HG02852 (cell line): ENCODE measurements at regions not wholly inside any gene's neighbourhood (a gene's known extent, or its start where the extent isn't known, plus 50 kb on each side); places are given as distances from the start of the nearest gene placed in this dataset.
"Not testable (repeated sequence)": the region's sequence is repeated elsewhere in the genome, so short reads cannot be mapped to it uniquely, and the experiment has no call there.

Experiments
- ATAC-seq: cut with Tn5 transposase; IDR thresholded peaks from one replicate; pipeline ENCODE4 v1.9.1; 2021; ENCODE audit warnings: mild to moderate bottlenecking, moderate library complexity; ENCODE audit not compliant: unreplicated experiment

DNA sequence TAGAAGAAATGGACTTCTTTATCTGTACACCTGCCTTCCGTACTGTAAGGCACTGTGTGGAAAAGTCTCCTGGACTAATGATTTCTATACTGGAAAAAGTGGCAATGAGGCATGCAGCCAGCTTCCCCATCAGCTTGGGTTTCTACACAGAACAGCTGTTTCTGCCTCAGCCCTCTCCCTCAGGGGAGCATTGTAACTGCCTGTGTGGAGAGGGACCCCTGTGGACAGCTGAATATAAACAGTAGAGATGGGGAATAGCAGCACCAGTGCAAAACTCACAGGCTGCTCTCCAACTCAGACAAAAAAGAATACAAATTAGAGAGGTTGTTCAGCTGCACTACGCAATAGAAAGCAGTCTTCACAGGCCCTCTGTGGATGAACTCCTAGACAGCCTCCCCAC is 451.3 kb upstream of the MBL2 start:
- no peak for ATAC-seq

DNA sequence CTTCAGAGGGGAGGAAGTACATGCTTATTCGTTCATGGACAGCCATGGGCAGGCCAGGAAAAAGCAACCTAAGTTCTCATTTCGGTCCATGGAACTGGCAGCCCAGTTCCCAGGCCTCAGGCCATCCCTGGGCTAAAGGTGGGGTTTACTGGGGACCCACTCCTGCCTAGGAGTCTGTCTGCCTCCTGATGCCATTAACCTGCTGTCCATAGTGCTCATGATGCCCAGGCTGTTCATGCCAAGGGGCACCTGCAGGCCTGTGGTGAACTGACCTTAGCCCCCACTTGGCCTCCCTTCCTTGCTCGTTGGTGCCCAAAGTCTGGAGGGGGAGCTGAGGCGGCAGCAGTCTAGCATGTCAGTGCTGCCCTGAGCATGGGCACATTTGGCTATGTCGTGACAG is 450.2 kb upstream of the MBL2 start:
- no peak for ATAC-seq

DNA sequence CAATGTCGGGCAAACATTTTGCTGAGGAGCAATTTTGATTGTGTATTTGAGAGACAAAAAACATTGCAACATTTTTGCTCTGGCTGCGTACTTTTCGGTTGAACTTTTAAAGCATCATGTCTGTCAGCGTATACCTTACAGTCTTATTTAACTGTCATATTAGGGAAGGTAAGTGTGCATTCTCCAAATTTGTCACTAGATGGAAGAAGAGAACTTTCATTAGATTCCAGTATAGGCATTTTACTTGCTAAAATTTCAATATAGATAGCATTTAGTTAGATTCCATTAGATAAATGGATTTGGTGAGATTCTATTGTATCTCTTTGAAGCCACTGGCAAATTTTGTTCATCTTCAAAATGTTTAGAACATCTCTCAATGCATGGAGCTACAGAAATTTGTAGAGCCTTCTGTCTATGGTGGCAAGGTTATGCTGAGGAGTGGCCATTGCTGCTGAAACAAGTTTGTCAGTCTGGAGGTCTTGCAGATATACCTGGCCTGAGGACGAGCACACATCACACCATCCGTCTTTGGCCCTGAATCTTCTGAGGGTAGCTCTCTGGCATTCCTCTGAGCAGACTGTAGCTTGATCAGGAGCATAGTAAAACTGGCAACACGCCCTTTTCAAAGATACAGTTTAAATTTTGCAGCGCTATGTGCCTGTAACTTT is 437.5 kb upstream of the MBL2 start:
- ATAC-seq = no peak

DNA sequence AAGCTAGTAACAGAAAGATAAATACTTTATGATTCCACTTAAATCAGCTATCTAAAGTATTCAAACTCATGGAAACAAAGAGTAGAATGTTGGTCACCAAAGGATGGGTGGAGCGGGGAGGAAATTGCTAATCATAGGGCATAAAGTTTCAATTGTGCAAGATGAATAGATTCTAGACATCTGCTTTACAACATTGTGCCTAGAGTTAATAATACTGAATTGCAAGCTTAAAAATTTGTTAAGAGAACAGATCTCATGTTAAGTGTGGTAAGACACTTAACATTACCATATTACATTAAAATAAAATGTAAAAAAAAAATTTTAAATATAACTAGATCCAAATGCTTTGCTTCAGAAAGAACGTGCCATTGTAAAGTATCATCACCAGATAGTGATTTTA is 411.1 kb upstream of the MBL2 start:
- ATAC-seq = no peak

GRCh38 chr10:53177468-53177867 is 404.9 kb upstream of the MBL2 start:
- no peak for ATAC-seq

- no peak for ATAC-seq
Observed at GRCh38 chr10:53166325-53166724, 393.7 kb upstream of the MBL2 start.

DNA sequence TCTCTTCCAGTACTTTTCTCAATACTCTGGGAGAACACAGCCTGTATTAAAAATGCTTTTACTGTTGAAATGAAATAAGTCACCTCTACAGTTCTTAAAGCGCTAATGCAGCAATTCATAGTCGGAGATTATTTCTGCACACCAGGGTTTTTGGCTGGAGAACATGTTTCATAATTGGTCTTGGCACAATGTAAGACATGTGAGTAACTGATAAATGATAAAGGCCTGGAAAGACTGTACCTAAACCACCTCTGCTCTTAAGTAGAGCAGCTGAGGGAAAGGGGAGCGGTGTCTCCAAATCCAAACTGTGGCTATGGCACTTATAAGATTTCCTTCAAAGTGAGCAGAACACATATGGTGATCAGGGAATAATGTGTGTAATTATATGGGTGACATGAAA is 390.3 kb upstream of the MBL2 start:
- no peak for ATAC-seq

DNA sequence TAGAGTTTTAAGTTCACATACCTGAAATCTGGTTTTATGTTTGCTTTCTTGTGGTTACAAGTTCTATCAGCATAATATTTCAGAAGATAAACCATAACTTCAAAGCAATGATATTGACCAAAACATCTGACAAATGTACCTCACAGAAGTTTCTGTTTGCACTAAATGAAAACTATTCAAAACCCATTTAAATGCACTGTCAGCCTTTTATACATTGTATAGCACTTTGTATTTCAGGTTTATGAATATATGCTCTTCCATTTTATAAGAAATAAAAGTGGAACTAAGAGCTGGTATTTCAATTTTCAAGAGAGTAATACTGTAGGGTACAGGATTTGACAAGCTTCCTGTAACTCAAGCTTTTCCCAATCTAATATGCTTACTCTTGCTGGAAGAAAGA is 388.6 kb upstream of the MBL2 start:
- no peak for ATAC-seq

GRCh38 chr10:53155674-53156073 is 383.1 kb upstream of the MBL2 start:
- ATAC-seq = not testable (repeated sequence)

DNA sequence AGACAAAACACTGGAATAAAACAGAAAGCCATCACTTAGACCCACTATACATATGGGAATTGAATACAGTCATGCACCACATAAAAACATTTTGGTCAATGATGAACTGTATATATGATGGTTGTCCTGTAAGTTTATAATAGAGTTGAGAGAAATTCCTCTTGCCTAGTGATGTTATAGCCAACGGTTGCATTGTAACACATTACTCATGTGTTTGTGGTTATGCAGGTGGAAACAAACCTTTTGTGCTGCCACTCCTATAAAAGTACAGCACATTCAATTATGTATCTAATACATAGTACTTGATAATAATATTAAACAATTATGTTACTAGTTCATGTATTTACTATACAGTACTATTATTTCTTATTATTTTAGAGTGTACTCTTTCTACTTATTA is 381.2 kb upstream of the MBL2 start:
- ATAC-seq = no peak

DNA sequence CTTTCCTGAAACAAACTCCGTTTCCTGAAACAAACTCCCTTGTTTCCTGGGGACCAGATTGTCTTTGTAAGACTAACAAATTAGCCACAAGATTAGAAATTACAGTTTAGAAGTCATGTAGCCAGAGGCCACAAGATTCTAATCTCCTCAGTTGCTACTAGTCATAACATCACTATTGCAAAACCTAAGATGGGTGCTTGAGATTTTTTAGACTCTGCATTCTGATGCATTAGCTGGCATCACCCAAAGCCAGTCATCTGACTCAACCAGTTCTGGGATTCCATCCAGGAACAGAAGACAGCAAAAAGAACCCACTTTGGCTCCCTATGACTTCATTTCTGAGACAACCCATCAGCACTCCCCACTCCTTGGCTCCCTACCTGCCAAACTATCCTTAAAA is 367.9 kb upstream of the MBL2 start:
- no peak for ATAC-seq

DNA sequence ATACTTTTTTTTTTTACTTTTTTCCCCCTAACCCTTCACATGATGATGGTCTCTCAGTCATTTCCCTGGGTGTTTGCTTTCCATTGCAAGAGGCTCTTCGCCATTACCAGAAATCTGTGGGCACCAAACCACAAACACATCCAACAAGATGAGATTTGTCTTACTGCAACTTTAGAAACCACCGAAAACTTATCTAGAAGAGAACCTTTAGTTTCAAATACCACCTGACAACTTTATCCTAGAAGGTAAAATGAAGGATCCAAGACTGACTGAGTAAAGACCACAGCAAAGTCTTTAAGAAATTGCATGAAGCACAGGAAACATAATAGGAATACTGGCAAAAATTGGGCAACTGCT is 363.3 kb upstream of the MBL2 start:
- no peak for ATAC-seq

DNA sequence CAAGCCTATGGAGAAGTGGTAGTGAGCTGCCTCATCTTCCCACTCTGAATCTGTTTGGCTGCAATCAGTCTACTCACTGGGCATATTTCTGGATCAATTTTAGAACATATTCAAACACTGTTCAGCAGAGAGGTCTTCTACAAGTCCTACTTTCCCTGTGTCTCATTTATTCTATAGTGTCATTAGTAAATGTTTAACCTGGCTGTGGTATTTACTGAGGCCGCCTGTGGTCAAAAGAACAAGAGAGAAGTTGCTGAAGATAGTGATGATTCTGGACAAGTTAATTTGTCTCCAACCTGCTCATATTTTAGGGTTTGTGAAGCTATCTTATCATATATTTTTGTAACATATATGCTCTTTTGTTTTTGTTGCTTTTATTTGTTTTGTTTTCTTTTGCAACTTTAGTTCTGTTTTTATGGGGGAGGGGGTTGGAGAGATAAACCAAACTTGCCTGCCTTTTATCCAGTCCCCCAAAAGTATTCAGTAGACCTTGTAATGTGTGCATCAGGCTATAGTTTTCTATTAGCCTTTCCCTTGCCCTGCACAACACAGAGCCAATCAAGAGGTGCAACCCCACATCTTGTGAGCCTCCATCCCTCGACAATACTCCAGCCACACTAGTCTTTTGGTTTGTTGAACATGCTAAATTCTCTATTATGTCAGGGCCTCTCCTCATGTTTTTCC is 362.8 kb upstream of the MBL2 start:
- ATAC-seq = no peak

DNA sequence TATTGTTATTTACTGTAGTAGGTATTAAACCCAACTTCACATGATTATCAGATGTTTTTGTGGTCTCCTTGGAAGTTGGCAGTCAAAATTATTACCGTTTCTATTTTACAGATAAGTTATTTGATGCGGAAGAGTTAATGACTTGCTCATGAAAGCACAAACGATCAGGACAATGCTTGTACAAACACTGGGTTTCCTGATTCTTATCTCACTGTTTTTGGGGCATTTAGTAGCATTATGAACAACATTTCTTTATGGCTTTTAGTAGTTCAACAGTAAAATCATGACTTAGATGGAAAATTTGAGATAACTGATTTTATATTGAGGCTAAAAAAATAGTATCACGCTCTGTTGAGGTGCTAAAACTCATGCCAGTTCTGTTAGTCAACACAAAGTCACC is 361.5 kb upstream of the MBL2 start:
- ATAC-seq = no peak

DNA sequence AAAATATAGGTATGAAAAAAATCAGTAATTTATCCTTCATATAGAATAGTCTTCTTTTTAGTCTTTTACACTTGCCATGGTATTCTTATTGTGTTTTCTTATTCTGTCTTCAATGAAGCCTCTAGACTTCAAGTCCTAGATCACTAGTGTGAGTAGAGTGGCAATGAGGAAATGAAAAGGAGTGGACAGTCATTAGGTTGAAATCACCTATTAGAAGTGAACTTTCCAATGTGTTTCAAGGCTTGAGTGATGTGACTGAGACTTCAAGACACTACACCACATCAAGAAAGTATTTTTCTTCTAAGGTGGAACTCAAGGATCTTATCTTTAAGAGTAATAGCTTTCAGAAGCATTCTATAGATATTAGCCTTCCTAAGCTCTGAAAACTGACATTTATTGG is 357.8 kb upstream of the MBL2 start:
- no peak for ATAC-seq

DNA sequence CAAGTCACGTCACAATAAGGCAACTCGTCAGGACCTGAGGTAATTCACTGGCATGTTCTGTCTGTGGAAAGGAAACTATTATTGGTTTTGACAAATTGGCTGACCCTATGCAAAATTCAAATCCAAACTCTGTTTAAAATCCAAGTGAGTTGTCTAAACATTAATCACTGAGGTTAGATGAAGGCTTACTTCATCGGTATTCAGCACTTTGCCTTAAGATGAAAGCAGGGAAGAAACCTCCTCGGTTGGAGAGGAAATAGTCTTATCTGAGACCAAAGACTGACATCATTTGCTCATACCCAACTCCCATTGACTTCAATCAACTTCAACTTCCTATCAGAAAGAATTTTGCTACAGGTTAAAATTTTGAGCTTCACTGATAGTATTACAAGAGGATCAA is 355.1 kb upstream of the MBL2 start:
- no peak for ATAC-seq

- no peak for ATAC-seq
Observed at GRCh38 chr10:53123311-53123710, 350.7 kb upstream of the MBL2 start.

DNA sequence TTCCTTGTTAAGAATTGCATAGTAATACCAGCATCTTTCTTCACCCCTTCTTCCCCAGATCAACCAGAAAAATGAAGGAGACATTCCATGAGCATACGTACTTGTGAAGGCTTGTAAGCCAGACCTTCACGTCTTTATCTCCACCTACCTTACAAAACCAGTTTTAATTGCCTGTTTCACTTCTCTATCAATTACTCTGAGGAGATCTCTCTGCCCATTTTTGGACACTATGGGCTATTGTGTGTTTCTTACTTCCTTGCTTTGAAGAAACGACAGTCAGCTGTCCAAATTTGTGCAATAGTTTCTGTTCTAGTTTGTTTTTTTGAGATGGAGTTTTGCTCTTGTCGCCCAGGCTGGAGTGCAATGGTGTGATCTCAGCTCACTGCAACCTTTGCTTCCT is 349.7 kb upstream of the MBL2 start:
- ATAC-seq = peak; percentile 74

GRCh38 chr10:53115660-53116059 is 343.1 kb upstream of the MBL2 start:
- no peak for ATAC-seq

DNA sequence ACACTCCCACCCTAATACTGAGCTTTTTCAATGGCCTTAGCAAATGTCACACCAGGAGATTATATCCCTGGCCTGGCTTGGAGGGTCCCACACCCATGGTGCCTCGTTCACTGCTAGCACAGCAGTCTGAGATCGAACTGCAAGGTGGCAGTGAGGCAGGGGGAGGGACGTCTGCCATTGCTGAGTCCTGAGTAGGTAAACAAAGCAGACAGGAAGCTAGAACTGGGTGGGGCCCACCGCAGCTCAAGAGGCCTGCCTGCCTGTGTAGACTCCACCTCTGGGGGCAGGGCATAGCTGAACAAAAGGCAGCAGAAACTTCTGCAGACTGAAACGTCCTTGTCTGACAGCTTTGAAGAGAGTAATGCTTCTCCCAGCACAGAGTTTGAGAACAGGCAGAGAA is 338.9 kb upstream of the MBL2 start:
- ATAC-seq = no peak

- ATAC-seq = no peak
Observed at GRCh38 chr10:53109320-53109719, 336.7 kb upstream of the MBL2 start.

DNA sequence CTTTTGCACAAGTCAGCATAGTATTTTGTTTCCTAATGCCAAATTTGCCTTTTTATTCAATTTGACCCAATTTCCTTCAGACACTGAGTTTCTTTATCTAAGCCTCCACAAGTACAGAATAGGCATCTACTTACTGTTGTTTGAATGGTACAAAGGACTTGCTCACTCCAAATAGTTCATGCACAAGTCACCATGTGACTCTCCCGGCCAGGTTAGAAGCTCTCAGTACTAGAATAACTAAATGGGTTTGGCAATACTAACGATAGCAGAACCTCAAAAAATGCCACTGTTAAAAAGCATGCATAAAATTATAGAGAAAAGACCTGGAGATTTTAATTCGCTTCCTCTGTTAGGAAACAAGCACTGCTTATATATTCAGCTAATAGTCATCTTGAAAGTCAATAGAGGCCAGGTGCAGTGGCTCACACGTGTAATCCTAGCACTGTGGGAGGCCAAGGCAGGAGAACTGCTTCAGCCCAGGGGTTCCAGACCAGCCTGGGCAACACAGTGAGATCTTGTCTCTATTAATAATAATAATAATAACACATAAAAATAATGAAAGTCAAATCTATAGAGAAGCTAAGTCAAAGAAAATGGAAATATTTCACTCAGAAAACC is 335.8 kb upstream of the MBL2 start:
- ATAC-seq = no peak

DNA sequence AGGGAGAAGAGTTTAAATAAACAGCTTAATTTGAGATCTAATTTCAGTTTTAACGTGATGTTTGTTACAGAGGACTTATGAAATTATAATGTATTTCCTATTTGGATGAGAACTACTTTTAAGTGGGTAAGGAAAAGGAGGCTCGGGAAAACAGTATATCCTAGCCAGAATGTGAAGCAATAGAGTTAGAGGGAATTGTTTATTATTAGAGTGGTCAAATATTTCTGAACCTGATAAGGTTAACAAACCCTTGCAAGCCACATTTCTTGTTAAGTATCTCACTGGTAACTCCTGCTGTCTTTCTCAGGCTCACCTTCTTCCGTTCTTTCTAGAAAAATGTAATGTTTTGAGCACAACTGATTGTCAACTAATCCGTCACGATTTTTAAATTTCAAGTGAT is 335.1 kb upstream of the MBL2 start:
- no peak for ATAC-seq
